ENCODE measurements at regions not wholly inside any gene's neighbourhood (a gene's known extent, or its start where the extent isn't known, plus 50 kb on each side); places are given as distances from the start of the nearest gene placed in this dataset.

DNA sequence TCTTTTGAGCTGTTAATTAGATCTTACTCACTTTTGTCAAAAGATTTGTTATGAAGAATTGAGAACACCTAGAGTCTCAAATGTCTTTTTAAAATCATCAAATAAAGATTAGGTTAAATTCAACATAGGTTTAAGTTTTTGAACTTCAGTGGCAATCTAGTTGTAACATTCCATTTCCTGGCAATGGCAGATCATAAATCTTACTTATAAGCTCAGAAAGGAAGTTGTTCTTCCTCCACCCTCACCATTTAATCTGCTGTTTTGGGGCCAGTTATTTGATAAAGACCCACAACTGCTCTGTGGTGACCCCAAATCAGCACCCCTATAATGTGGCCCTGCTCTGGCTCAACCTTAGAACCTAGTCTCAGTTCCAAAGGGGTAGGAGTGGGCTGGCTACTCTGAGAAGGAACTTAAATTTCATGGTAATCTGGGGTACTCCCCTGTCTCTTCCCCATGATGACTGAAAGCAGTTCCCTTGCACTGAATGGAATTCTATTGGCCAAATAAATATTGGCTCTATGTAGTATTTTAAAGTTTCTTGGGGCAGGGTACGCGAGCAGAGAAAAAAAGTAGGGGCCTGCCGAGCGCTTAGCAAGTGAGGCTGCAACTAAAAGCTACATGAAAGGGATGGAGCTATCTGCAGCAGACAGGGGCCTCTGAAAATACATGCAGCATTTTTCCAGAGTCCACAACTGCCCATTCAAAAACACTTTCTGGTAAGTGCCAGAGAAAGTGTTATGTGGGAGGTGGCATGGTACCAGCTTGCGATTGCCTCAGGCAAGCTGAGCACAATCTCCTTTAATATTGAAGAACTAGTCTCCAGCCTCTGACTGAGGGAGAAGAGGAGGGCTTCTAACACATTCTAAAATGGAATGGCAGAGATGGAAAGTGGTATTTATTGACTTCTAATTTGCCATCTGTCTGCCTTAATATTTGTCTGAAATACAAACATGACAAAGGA is 103.6 kb upstream of the RASGRP1 start:
- Histone ChIP-seq H3K4me3 (no peak overlapping the region), H3K27ac (no peak overlapping the region), H3K27me3 (no peaks in the 10 kb centered on the region), H3K9me3 (no peaks in the 10 kb centered on the region), H3K36me3 (no peaks in the 10 kb centered on the region), H3K4me1 (no peaks in the 10 kb centered on the region)
- intact Hi-C loops (cut with DNase I), result loop anchor here (2.0 kb wide), 1 partner anchor 13 kb away; no protein-coding TSS in a partner anchor
- TF ChIP-seq POLR2AphosphoS5 (IDR thresholded peaks at IDR 0.05; ENCODE audit: insufficient read depth in 1 of 2, low read depth in 1 of 2) (no peak), POLR2A (IDR thresholded peaks at IDR 0.05) (no peak)
- TF ChIP-seq, protein P1, sequence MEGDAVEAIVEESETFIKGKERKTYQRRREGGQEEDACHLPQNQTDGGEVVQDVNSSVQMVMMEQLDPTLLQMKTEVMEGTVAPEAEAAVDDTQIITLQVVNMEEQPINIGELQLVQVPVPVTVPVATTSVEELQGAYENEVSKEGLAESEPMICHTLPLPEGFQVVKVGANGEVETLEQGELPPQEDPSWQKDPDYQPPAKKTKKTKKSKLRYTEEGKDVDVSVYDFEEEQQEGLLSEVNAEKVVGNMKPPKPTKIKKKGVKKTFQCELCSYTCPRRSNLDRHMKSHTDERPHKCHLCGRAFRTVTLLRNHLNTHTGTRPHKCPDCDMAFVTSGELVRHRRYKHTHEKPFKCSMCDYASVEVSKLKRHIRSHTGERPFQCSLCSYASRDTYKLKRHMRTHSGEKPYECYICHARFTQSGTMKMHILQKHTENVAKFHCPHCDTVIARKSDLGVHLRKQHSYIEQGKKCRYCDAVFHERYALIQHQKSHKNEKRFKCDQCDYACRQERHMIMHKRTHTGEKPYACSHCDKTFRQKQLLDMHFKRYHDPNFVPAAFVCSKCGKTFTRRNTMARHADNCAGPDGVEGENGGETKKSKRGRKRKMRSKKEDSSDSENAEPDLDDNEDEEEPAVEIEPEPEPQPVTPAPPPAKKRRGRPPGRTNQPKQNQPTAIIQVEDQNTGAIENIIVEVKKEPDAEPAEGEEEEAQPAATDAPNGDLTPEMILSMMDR (IDR thresholded peaks at IDR 0.05), result no peak
- no peak for DNase-seq (ENCODE audit: extremely low spot score in 2 of 2)

DNA sequence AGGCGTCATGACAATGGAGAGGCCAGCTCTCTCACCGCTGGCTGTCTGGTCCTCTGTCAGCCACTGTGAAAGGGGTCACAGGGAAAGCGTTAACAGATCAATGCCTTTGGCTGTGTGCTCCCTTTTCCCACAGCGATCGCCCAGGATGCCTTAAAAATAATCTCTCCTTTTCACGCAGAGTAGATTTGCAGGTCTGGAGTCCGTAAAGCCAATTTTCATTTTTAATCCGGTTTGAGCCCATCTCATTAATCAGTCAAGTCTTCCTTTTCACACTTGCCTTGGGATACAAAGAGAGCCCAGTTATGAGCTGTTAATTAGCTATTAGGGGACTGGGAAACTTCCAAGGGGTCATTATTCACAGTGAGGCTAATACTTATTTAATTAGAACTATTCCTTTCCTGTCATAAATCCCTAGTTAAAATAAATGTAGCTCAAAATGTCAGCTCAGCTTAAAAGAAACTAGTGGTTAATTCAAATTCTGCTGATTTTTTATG is 104.3 kb upstream of the RASGRP1 start:
- TF ChIP-seq POLR2A (IDR thresholded peaks at IDR 0.05) (no peak), POLR2AphosphoS5 (IDR thresholded peaks at IDR 0.05; ENCODE audit: insufficient read depth in 1 of 2, low read depth in 1 of 2) (no peak)
- TF ChIP-seq, protein P1 (IDR thresholded peaks at IDR 0.05), result no peak
- H3K27me3 ChIP-seq, result no peaks in the 10 kb centered on the region
- H3K4me3 ChIP-seq, result no peak overlapping the region
- no peak overlapping the region for H3K27ac ChIP-seq
- H3K9me3 ChIP-seq, result no peaks in the 10 kb centered on the region
- no peaks in the 10 kb centered on the region for H3K36me3 ChIP-seq
- intact Hi-C loops (cut with DNase I), result no loop called here
- H3K4me1 ChIP-seq, result no peaks in the 10 kb centered on the region
- no peak for DNase-seq (ENCODE audit: extremely low spot score in 2 of 2)

DNA sequence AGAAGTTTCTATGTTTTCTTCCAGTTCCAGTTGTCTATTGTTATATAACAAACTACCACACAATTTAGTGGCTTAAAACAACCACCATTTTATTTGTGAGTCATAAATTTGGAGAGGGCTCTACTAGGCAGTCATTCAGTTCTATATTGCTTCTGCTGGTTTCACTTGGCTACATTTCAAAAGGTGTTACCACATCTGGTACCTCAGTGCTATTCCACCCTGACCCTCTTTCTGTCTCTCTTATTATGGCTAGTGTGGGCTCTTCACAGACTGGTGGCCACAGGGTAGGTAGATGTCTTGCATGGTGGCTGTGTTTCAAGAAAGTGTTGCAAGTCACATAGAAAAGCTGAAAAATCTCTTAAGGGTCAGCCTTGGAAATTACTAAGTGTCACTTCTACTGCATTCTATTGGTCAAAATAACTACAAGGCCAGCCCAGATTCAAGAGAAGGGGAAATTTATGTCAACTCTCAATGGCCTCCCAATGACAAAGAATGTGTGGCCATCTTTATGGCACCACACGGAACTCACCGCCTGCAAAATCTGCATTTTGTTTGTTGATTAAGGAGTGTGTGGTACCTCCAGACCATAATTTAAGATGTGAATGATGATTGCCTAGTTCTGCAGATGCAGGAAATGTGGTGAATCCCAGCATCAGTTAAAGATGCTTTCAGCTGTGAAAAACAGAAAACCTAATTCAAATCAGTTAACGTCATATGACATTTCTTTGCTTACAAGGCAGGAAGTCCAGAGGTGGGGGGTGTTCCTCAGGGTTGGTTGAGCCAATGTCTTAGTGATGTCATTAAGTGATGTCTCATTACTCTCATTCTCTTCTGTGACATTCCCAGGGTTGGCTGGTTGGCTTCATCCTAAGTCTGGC is 105.8 kb upstream of the RASGRP1 start:
- DNase-seq (ENCODE audit: extremely low spot score in 2 of 2), result no peak
- Histone ChIP-seq H3K4me3 (no peak overlapping the region), H3K9me3 (no peaks in the 10 kb centered on the region), H3K27me3 (no peaks in the 10 kb centered on the region), H3K36me3 (no peaks in the 10 kb centered on the region), H3K27ac (no peak overlapping the region), H3K4me1 (no peaks in the 10 kb centered on the region)
- intact Hi-C loops (cut with DNase I), result no loop called here
- TF ChIP-seq POLR2AphosphoS5 (IDR thresholded peaks at IDR 0.05; ENCODE audit: insufficient read depth in 1 of 2, low read depth in 1 of 2), result no peak
- TF ChIP-seq, protein P1 (IDR thresholded peaks at IDR 0.05), result no peak
- no peak for TF ChIP-seq POLR2A (IDR thresholded peaks at IDR 0.05)

DNA sequence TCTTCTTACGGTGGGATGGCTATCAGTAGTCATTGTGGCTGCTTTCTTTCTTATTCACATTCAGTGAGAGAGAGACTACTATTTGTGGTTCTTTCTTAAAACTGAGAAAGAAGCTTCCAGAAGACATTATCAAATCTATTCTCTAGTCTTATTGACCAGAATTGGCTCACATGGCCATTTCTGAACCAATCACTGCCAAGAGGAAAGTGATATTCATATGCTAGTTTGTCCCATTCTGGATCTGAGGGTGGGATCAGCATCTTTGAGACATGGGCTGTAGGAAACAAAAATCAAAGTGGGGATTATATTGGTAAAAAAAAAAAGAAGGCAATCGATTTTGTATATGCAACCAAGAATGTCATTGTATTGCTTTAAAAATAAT is 106.4 kb upstream of the RASGRP1 start:
- no peaks in the 10 kb centered on the region for H3K4me1 ChIP-seq
- intact Hi-C loops (cut with DNase I), result no loop called here
- no peaks in the 10 kb centered on the region for H3K36me3 ChIP-seq
- DNase-seq (ENCODE audit: extremely low spot score in 2 of 2), result no peak
- H3K9me3 ChIP-seq, result no peaks in the 10 kb centered on the region
- TF ChIP-seq POLR2AphosphoS5 (IDR thresholded peaks at IDR 0.05; ENCODE audit: insufficient read depth in 1 of 2, low read depth in 1 of 2) (no peak), POLR2A (IDR thresholded peaks at IDR 0.05) (no peak)
- TF ChIP-seq, protein P1 (IDR thresholded peaks at IDR 0.05), result no peak
- H3K27ac ChIP-seq, result no peak overlapping the region
- H3K27me3 ChIP-seq, result no peaks in the 10 kb centered on the region
- no peak overlapping the region for H3K4me3 ChIP-seq

All from vagina (tissue), 2 donors.